ENCODE measurements at regions not wholly inside any gene's neighbourhood (a gene's known extent, or its start where the extent isn't known, plus 50 kb on each side); places are given as distances from the start of the nearest gene placed in this dataset.

- DNase-seq, result no peak
Measured at GRCh38 chr9:14466429-14466818, 152.5 kb upstream of the NFIB start.

GRCh38 chr9:14462950-14463349, 149.0 kb upstream of the NFIB start:
- DNase-seq, result no peak

- DNase-seq, result no peak
Measured at GRCh38 chr9:14455243-14455642, 141.3 kb upstream of the NFIB start.

GRCh38 chr9:14453286-14453685, 139.3 kb upstream of the NFIB start:
- DNase-seq, result no peak

GRCh38 chr9:14452539-14452938, 138.6 kb upstream of the NFIB start:
- no peak for DNase-seq

GRCh38 chr9:14451949-14452348, 138.0 kb upstream of the NFIB start:
- no peak for DNase-seq

GRCh38 chr9:14447103-14447502, 133.2 kb upstream of the NFIB start:
- no peak for DNase-seq

GRCh38 chr9:14445946-14446345, 132.0 kb upstream of the NFIB start:
- no peak for DNase-seq

- no peak for DNase-seq
Measured at GRCh38 chr9:14442956-14443355, 129.0 kb upstream of the NFIB start.

- no peak for DNase-seq
Measured at GRCh38 chr9:14441976-14442651, 128.2 kb upstream of the NFIB start.

- DNase-seq, result no peak
Measured at GRCh38 chr9:14441115-14441514, 127.2 kb upstream of the NFIB start.

- no peak for DNase-seq
Measured at GRCh38 chr9:14440062-14440461, 126.1 kb upstream of the NFIB start.

GRCh38 chr9:14439555-14439954, 125.6 kb upstream of the NFIB start:
- no peak for DNase-seq

GRCh38 chr9:14438232-14439021, 124.5 kb upstream of the NFIB start:
- no peak for DNase-seq

GRCh38 chr9:14437354-14438231, 123.7 kb upstream of the NFIB start:
- no peak for DNase-seq

GRCh38 chr9:14435871-14436270, 121.9 kb upstream of the NFIB start:
- no peak for DNase-seq

- no peak for DNase-seq
Measured at GRCh38 chr9:14434971-14435718, 121.2 kb upstream of the NFIB start.

- DNase-seq, result no peak
Measured at GRCh38 chr9:14434158-14434504, 120.2 kb upstream of the NFIB start.

GRCh38 chr9:14433351-14434157, 119.6 kb upstream of the NFIB start:
- no peak for DNase-seq

- DNase-seq, result no peak
Measured at GRCh38 chr9:14432666-14433350, 118.9 kb upstream of the NFIB start.

GRCh38 chr9:14428781-14429230, 114.9 kb upstream of the NFIB start:
- peak; percentile 19 for DNase-seq
